ENCODE measurements at regions not wholly inside any gene's neighbourhood (a gene's known extent, or its start where the extent isn't known, plus 50 kb on each side); places are given as distances from the start of the nearest gene placed in this dataset.

GRCh38 chr14:34029921-34030334 lies 79.1 kb upstream of the EGLN3 start:
- TF ChIP-seq ZMYM2 (CRISPR knock-in tag; IDR thresholded peaks at IDR 0.05) (no peak), EP300 (IDR thresholded peaks at IDR 0.05; ENCODE audit: low read depth in 2 of 2, low read length in 2 of 2) (no peak), EP300 (CRISPR knock-in tag; IDR thresholded peaks at IDR 0.05; ENCODE audit: borderline replicate concordance) (no peak), TSC22D2 (CRISPR knock-in tag; IDR thresholded peaks at IDR 0.05; ENCODE audit: borderline replicate concordance) (no peak), SSRP1 (CRISPR knock-in tag; IDR thresholded peaks at IDR 0.05) (no peak)
- TF ChIP-seq, protein P1, sequence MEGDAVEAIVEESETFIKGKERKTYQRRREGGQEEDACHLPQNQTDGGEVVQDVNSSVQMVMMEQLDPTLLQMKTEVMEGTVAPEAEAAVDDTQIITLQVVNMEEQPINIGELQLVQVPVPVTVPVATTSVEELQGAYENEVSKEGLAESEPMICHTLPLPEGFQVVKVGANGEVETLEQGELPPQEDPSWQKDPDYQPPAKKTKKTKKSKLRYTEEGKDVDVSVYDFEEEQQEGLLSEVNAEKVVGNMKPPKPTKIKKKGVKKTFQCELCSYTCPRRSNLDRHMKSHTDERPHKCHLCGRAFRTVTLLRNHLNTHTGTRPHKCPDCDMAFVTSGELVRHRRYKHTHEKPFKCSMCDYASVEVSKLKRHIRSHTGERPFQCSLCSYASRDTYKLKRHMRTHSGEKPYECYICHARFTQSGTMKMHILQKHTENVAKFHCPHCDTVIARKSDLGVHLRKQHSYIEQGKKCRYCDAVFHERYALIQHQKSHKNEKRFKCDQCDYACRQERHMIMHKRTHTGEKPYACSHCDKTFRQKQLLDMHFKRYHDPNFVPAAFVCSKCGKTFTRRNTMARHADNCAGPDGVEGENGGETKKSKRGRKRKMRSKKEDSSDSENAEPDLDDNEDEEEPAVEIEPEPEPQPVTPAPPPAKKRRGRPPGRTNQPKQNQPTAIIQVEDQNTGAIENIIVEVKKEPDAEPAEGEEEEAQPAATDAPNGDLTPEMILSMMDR (CRISPR knock-in tag; IDR thresholded peaks at IDR 0.05): no peak
- TF ChIP-seq, protein P2, sequence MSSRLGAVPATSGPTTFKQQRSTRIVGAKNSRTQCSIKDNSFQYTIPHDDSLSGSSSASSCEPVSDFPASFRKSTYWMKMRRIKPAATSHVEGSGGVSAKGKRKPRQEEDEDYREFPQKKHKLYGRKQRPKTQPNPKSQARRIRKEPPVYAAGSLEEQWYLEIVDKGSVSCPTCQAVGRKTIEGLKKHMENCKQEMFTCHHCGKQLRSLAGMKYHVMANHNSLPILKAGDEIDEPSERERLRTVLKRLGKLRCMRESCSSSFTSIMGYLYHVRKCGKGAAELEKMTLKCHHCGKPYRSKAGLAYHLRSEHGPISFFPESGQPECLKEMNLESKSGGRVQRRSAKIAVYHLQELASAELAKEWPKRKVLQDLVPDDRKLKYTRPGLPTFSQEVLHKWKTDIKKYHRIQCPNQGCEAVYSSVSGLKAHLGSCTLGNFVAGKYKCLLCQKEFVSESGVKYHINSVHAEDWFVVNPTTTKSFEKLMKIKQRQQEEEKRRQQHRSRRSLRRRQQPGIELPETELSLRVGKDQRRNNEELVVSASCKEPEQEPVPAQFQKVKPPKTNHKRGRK (CRISPR knock-in tag; IDR thresholded peaks at IDR 0.05): no peak

All from HepG2 (cell line).